Lung (tissue), 11 donors: ENCODE measurements at regions not wholly inside any gene's neighbourhood (a gene's known extent, or its start where the extent isn't known, plus 50 kb on each side); places are given as distances from the start of the nearest gene placed in this dataset.

Experiments used
- ATAC-seq: fragments of 200-7000 bp; cut with Tn5 transposase; one replicate; pipeline ENCODE4 v1.9.1; 2020; ENCODE audit warnings: moderate number of reproducible peaks; ENCODE audit not compliant: insufficient read depth, low FRiP score
- DNase-seq, 3 donors: peaks; one replicate each; pipeline ENCODE4 v3.0.0-alpha.2; 2013 to 2017
- H3K27ac ChIP-seq, 2 donors: one replicate each; pipeline ENCODE4 v1.5.1; 2013; ENCODE audit warnings: mild to moderate bottlenecking in 2 of 2, moderate library complexity in 2 of 2, control low read depth in 1 of 2, inconsistent platforms in 1 of 2, low read depth in 1 of 2, low read length in 1 of 2
- H3K27me3 ChIP-seq, 3 donors: one replicate each; pipeline ENCODE4 v1.5.1; 2013; ENCODE audit warnings: low read length in 2 of 3; ENCODE audit not compliant: control insufficient read depth in 3 of 3, insufficient read depth in 3 of 3
- H3K36me3 ChIP-seq, 4 donors: one replicate each; pipeline ENCODE4 v1.5.1; 2013; ENCODE audit warnings: low read length in 4 of 4, mild to moderate bottlenecking in 1 of 4, moderate library complexity in 1 of 4; ENCODE audit not compliant: control insufficient read depth in 4 of 4, insufficient read depth in 4 of 4
- H3K4me1 ChIP-seq, 5 donors: one replicate each; pipeline ENCODE4 v1.5.1; 2013; ENCODE audit warnings: low read length in 5 of 5, mild to moderate bottlenecking in 2 of 5, moderate library complexity in 1 of 5; ENCODE audit not compliant: control insufficient read depth in 5 of 5, insufficient read depth in 5 of 5
- H3K4me3 ChIP-seq: one replicate; pipeline ENCODE4 v1.5.1; 2013; ENCODE audit warnings: mild to moderate bottlenecking, control low read depth, moderate library complexity
- H3K9ac ChIP-seq, 2 donors: one replicate each; pipeline ENCODE4 v1.5.1; 2013; ENCODE audit warnings: low read length in 2 of 2, control low read depth in 1 of 2; ENCODE audit not compliant: insufficient read depth in 1 of 2
- H3K9me3 ChIP-seq, 4 donors: one replicate each; pipeline ENCODE4 v1.5.1; 2013; ENCODE audit warnings: low read length in 3 of 4, mild to moderate bottlenecking in 1 of 4, moderate library complexity in 1 of 4; ENCODE audit not compliant: control insufficient read depth in 4 of 4, insufficient read depth in 3 of 4
- WGBS, 2 donors: extraction: QIAGEN DNeasy Blood & Tissue Kit; methylation state at CpG; one replicate each; pipeline ENCODE4 v1.1.7; 2013; 5-methylcytosine and 5-hydroxymethylcytosine counted together
- TF ChIP-seq, protein P1 (sequence below): IDR thresholded peaks from 2 replicates; pipeline ENCODE4 v1.5.1; 2012; ENCODE audit warnings: mild to moderate bottlenecking; ENCODE audit errors: control extremely low read depth, extremely low read depth
- donor health status: control.
- donor health status: control.
- donor health status: Bipolar disorder and iron deficiency.
- donor health status: healthy.
- donor health status: DM: yes; HTN: yes; CAD: no.

DNA sequence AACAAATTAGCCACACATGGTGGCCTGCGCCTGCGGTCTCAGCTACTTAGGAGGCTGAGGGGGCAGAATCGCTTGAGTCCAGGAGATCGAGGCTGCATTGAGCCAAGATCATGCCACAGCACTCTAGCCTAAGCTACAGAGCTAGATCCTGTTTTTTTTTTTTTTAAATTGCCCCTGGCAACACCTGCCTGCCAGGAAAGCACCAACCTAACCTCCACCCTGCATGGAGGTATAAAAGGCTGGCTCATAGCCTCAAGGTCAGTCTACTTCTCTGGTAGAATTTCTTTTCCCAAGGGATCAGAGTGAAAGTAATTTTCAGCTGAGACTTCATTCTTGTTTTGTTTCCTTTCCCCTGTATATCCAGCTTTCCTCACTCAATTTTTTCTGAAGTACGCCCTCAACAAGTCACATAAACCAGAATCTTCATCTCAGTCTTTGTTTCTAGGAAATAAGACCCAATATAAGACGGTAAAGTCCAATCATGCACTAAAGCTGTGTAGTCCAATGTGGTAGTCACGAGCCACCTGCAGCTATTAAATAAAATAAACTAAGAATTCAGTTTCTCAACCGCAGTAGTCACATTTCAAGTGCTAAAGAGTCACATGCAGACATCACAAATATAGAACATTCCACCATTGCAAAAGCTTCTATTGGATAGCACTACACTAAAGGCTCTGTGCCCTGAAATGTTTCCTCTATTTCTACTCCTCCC is 113.3 kb downstream of the HPGD start:
- no peaks in the 10 kb centered on the region for H3K9me3 ChIP-seq
- H3K4me3 ChIP-seq = no peak overlapping the region
- DNase-seq (no peak), ATAC-seq (no peak)
- no peak overlapping the region for H3K27ac ChIP-seq
- TF ChIP-seq, protein P1, sequence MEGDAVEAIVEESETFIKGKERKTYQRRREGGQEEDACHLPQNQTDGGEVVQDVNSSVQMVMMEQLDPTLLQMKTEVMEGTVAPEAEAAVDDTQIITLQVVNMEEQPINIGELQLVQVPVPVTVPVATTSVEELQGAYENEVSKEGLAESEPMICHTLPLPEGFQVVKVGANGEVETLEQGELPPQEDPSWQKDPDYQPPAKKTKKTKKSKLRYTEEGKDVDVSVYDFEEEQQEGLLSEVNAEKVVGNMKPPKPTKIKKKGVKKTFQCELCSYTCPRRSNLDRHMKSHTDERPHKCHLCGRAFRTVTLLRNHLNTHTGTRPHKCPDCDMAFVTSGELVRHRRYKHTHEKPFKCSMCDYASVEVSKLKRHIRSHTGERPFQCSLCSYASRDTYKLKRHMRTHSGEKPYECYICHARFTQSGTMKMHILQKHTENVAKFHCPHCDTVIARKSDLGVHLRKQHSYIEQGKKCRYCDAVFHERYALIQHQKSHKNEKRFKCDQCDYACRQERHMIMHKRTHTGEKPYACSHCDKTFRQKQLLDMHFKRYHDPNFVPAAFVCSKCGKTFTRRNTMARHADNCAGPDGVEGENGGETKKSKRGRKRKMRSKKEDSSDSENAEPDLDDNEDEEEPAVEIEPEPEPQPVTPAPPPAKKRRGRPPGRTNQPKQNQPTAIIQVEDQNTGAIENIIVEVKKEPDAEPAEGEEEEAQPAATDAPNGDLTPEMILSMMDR = no peak
- H3K27me3 ChIP-seq = no peaks in the 10 kb centered on the region
- 96% methylated on average over 8 of the region's 8 CpGs for WGBS, 2 donors
- H3K4me1 ChIP-seq = no peaks in the 10 kb centered on the region
- H3K9ac ChIP-seq = no peak overlapping the region
- H3K36me3 ChIP-seq = no peaks in the 10 kb centered on the region

DNA sequence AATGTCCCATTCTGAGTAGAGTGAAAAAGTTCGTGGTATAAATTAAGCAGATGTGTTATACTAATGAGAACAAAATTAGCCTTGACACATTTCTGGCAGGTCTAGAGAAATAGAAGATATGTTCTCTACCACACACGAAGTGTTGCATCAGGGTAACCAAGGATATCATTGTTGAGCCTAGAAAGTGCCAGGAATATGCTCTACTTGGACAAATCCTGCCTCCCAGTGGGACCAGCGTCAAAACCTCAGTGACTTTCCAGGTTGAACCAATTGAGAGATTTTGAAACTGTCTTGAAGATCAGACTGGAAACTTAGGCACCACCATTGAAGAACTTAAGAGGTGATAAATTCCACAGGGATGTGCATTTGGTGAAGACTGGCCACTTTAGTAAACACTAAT is 115.9 kb downstream of the HPGD start:
- no peaks in the 10 kb centered on the region for H3K9me3 ChIP-seq
- H3K27ac ChIP-seq = no peak overlapping the region
- WGBS, 2 donors = 76 to 81% methylated on average over 3 of the region's 3 CpGs
- no peak for ATAC-seq
- no peak overlapping the region for H3K4me3 ChIP-seq
- no peaks in the 10 kb centered on the region for H3K27me3 ChIP-seq
- no peaks in the 10 kb centered on the region for H3K36me3 ChIP-seq
- no peak for DNase-seq
- TF ChIP-seq, protein P1 = no peak
- H3K4me1 ChIP-seq = peaks cover 0 to 10% (median 0%) of the 10 kb centered on the region in 5 donors
- H3K9ac ChIP-seq = no peak overlapping the region

DNA sequence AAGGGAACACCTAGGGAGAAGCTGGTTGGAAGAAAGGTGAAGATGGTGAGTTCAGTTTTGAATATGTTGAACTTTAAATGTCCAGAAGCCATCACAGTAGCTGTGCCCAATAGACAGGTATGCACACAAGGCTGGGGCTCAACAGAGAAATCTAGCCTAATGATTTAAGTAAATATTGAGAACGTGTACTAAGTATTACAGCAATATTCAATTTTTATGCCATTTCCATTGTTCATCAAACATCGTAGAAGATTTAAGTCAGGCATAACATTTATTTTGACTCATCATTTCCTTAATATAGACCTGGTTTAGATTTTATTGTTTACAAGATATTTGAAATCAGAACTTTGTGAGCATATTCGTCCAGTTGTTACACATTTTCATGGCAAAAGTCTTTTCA is 116.4 kb downstream of the HPGD start:
- 82 to 93% methylated on average over 3 of the region's 3 CpGs for WGBS, 2 donors
- H3K4me3 ChIP-seq = no peak overlapping the region
- ATAC-seq (no peak), DNase-seq (no peak)
- H3K36me3 ChIP-seq = no peaks in the 10 kb centered on the region
- H3K9ac ChIP-seq = no peak overlapping the region
- H3K4me1 ChIP-seq = peaks cover 0 to 10% (median 0%) of the 10 kb centered on the region in 5 donors
- no peaks in the 10 kb centered on the region for H3K27me3 ChIP-seq
- no peaks in the 10 kb centered on the region for H3K9me3 ChIP-seq
- no peak overlapping the region for H3K27ac ChIP-seq
- TF ChIP-seq, protein P1 = no peak

DNA sequence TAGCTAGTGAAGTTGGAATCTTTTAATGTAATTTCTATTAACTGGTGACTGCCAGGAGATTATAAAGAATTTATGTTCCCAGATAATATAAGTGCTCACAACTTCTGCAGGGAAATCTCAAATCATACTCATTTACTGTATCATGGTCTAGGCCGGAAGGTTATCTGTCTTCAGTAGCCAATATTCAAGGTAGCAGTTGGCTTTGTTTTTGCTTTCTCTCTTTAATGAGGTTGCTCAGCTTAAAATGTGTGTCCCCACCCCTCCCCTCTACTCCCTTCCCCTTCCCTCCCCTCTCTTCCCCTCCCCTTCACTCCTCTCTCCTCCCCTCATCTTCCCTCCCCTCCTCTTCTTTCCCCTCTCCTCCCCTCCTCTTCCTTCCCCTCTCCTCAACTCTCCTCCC is 117.6 kb downstream of the HPGD start:
- no peaks in the 10 kb centered on the region for H3K9me3 ChIP-seq
- H3K36me3 ChIP-seq = no peaks in the 10 kb centered on the region
- DNase-seq (no peak), ATAC-seq (no peak)
- H3K27me3 ChIP-seq = no peaks in the 10 kb centered on the region
- WGBS, 2 donors = 89 to 95% methylated on average over 1 of the region's 1 CpG
- peaks cover 0 to 10% (median 0%) of the 10 kb centered on the region in 5 donors for H3K4me1 ChIP-seq
- H3K4me3 ChIP-seq = no peak overlapping the region
- H3K9ac ChIP-seq = no peak overlapping the region
- TF ChIP-seq, protein P1 = no peak
- no peak overlapping the region for H3K27ac ChIP-seq
